ENCODE measurements at regions not wholly inside any gene's neighbourhood (a gene's known extent, or its start where the extent isn't known, plus 50 kb on each side); places are given as distances from the start of the nearest gene placed in this dataset.

- TF ChIP-seq RERE (CRISPR knock-in tag; IDR thresholded peaks at IDR 0.05; ENCODE audit: low read depth), result no peak
- no peak for TF ChIP-seq RORA (CRISPR knock-in tag; IDR thresholded peaks at IDR 0.05)
- no peak for TF ChIP-seq NR2F2 (IDR thresholded peaks at IDR 0.05; ENCODE audit: borderline replicate concordance, low read depth)
- TF ChIP-seq PCBP1 (IDR thresholded peaks at IDR 0.05; ENCODE audit: borderline replicate concordance, low read depth, low read length), result no peak
- no peak for TF ChIP-seq E2F5 (CRISPR knock-in tag; conservative IDR thresholded peaks at IDR 0.05)
- no peak for TF ChIP-seq EHMT2 (IDR thresholded peaks at IDR 0.05; ENCODE audit: borderline replicate concordance, low read depth, low read length)
- TF ChIP-seq MXD4 (CRISPR knock-in tag; IDR thresholded peaks at IDR 0.05), result no peak
- TF ChIP-seq NFYC (CRISPR knock-in tag; IDR thresholded peaks at IDR 0.05), result no peak
- no peak for TF ChIP-seq EEA1 (CRISPR knock-in tag; IDR thresholded peaks at IDR 0.05; ENCODE audit: borderline replicate concordance)
- no peak for DNase-seq (ENCODE audit: low spot score)
- in situ Hi-C loops (cut with HindIII; ENCODE audit: extremely low pct_ligation_motif_present, low pct_unique_long_range_greater_than_20kb) (loop anchor here (25.0 kb wide), 1 partner anchor 95 kb away; the partner anchor contains the start of gene ALX4), intact Hi-C loops (cut with micrococcal nuclease; ENCODE audit: unreplicated experiment) (no loop called here)
- 28% methylated on average over 4 of the region's 7 CpGs for WGBS (ENCODE audit: low lambda C conversion rate)
- Histone ChIP-seq H3K9ac (ENCODE audit: insufficient read depth, low read depth, low read length) (no peak overlapping the region), H3K27ac (ENCODE audit: extremely low read length, insufficient read depth, low read length) (no peak overlapping the region), H3K9me3 (ENCODE audit: low read length) (no peaks in the 10 kb centered on the region), H3K79me2 (ENCODE audit: insufficient read depth, low read length) (no peaks in the 10 kb centered on the region), H2AFZ (ENCODE audit: low read length) (no peak overlapping the region), H3K4me2 (ENCODE audit: low read depth, low read length) (no peak overlapping the region), H3K27me3 (ENCODE audit: control insufficient read depth in 1 of 2, insufficient read depth in 2 of 2, low read length in 2 of 2) (peaks cover 2 to 31% of the 10 kb centered on the region in 2 experiments), H3K4me1 (ENCODE audit: insufficient read depth, low read length) (peaks cover 10% of the 10 kb centered on the region), H3K36me3 (replicated peaks in 1 of 2; ENCODE audit: control insufficient read depth in 1 of 2, insufficient read depth in 2 of 2, low read length in 2 of 2) (no peaks in the 10 kb centered on the region), H4K20me1 (ENCODE audit: insufficient read depth, low read length) (no peaks in the 10 kb centered on the region), H3K4me3 (replicated peaks in 1 of 3; ENCODE audit: insufficient read depth in 1 of 3, low read depth in 2 of 3, low read length in 3 of 3) (no peak overlapping the region)
- no TSS peak for BruUV-seq (replicated peaks)
- ChIA-PET POLR2A (no interaction called here), CTCF (ENCODE audit: low intra/inter-chr PET ratio, low total read pairs) (no interaction called here)
- ATAC-seq, result no peak
- no peak for FAIRE-seq
Observed at GRCh38 chr11:44407211-44407996, 97.5 kb upstream of the ALX4 start.
